IMR-90 (cell line): ENCODE measurements at regions not wholly inside any gene's neighbourhood (a gene's known extent, or its start where the extent isn't known, plus 50 kb on each side); places are given as distances from the start of the nearest gene placed in this dataset.

Experiments
- ATAC-seq: fragments of 200-7000 bp; cut with Tn5 transposase; 2 replicates; pipeline ENCODE4 v1.9.1; 2020; ENCODE audit warnings: low read depth, mild to moderate bottlenecking, moderate library complexity
- BruUV-seq: library from RNA; stranded (reverse); fragments of 400-500 nt; replicated peaks from 2 replicates; lab custom pipeline; 2021; lab: Mats Ljungman, UMichigan
- CTCF ChIA-PET: fragments of 300-600 bp; formaldehyde crosslinking; extraction: SDS; loops from one replicate; lab custom pipeline; 2021; ENCODE audit warnings: antibody characterized with exemption; lab: Yijun Ruan, JAX
- POLR2A ChIA-PET: fragments of 300-600 bp; sonication (Branson Sonifier 250); formaldehyde crosslinking; loops from one replicate; lab custom pipeline; 2022; ENCODE audit warnings: antibody characterized with exemption; ENCODE audit not compliant: unreplicated experiment; lab: Charles Lee
- DNase-seq: peaks from one replicate; pipeline ENCODE4 v3.0.0; 2013
- H2AFZ ChIP-seq: replicated peaks from 2 replicates; pipeline ENCODE3; 2013; ENCODE audit warnings: low read length, mild to moderate bottlenecking; ENCODE audit not compliant: poor library complexity
- H2AK5ac ChIP-seq: 2 replicates; pipeline ENCODE4 v1.6.1; 2013; ENCODE audit warnings: low read depth, low read length, inconsistent platforms
- H2AK9ac ChIP-seq: replicated peaks from 2 replicates; pipeline ENCODE3; 2013; ENCODE audit warnings: mild to moderate bottlenecking, low read depth, low read length, moderate library complexity; ENCODE audit not compliant: poor library complexity
- H2BK120ac ChIP-seq: 2 replicates; pipeline ENCODE4 v1.6.1; 2013; ENCODE audit warnings: low read depth, low read length, inconsistent platforms
- H2BK15ac ChIP-seq: 3 replicates; pipeline ENCODE4 v1.6.1; 2013; ENCODE audit warnings: low read depth, low read length, inconsistent platforms
- H2BK20ac ChIP-seq: 2 replicates; pipeline ENCODE4 v1.6.1; 2013; ENCODE audit warnings: low read depth, mild to moderate bottlenecking, inconsistent platforms, low read length, moderate library complexity
- H2BK5ac ChIP-seq: 2 replicates; pipeline ENCODE4 v1.6.1; 2013; ENCODE audit warnings: mild to moderate bottlenecking, low read depth, low read length, inconsistent platforms; ENCODE audit not compliant: poor library complexity, severe bottlenecking
- H3K14ac ChIP-seq: replicated peaks from 2 replicates; pipeline ENCODE4 v1.6.1; 2013; ENCODE audit warnings: low read depth, low read length, inconsistent platforms
- H3K18ac ChIP-seq: 2 replicates; pipeline ENCODE4 v1.6.1; 2013; ENCODE audit warnings: low read depth, low read length, control low read depth
- H3K23ac ChIP-seq: 2 replicates; pipeline ENCODE4 v1.6.1; 2013; ENCODE audit warnings: low read depth, low read length, inconsistent platforms
- H3K27ac ChIP-seq: 2 replicates; pipeline ENCODE4 v1.5.1; 2013; ENCODE audit warnings: mild to moderate bottlenecking, control low read depth, low read length; ENCODE audit not compliant: insufficient read depth
- H3K27me3 ChIP-seq: 2 replicates; pipeline ENCODE4 v1.6.1; 2013; ENCODE audit warnings: low read length; ENCODE audit not compliant: control insufficient read depth, insufficient read depth
- H3K36me3 ChIP-seq: 2 replicates; pipeline ENCODE4 v1.6.1; 2013; ENCODE audit warnings: low read length, mixed read lengths; ENCODE audit not compliant: control insufficient read depth, insufficient read depth
- H3K4ac ChIP-seq: 2 replicates; pipeline ENCODE4 v1.6.1; 2013; ENCODE audit warnings: low read depth, low read length, inconsistent platforms
- H3K4me1 ChIP-seq: 2 replicates; pipeline ENCODE4 v1.6.1; 2013; ENCODE audit warnings: low read length, mixed read lengths; ENCODE audit not compliant: control insufficient read depth, insufficient read depth
- H3K4me2 ChIP-seq: 2 replicates; pipeline ENCODE4 v1.6.1; 2013; ENCODE audit warnings: low read depth, mild to moderate bottlenecking, control low read depth, low read length, moderate library complexity
- H3K4me3 ChIP-seq: 2 replicates; pipeline ENCODE4 v1.5.1; 2013; ENCODE audit warnings: low read depth, mild to moderate bottlenecking, control low read depth, low read length, moderate library complexity; ENCODE audit not compliant: insufficient read depth
- H3K56ac ChIP-seq: 2 replicates; pipeline ENCODE4 v1.6.1; 2013; ENCODE audit warnings: low read length, inconsistent platforms; ENCODE audit not compliant: insufficient read depth; ENCODE audit errors: extremely low read depth
- H3K79me1 ChIP-seq, 2 experiments: 2 replicates each; pipeline ENCODE4 v1.6.1; 2013; ENCODE audit warnings: low read length in 2 of 2, inconsistent platforms in 1 of 2, low read depth in 1 of 2
- H3K9ac ChIP-seq: 2 replicates; pipeline ENCODE4 v1.6.1; 2013; ENCODE audit warnings: low read depth, low read length, control low read depth
- H3K9me1 ChIP-seq: 2 replicates; pipeline ENCODE4 v1.6.1; 2013; ENCODE audit warnings: low read length, inconsistent platforms; ENCODE audit not compliant: insufficient read depth
- H3K9me3 ChIP-seq: 2 replicates; pipeline ENCODE4 v1.6.1; 2013; ENCODE audit warnings: low read length; ENCODE audit not compliant: control insufficient read depth, insufficient read depth
- H4K20me1 ChIP-seq: 2 replicates; pipeline ENCODE4 v1.6.1; 2013; ENCODE audit warnings: low read length, inconsistent platforms; ENCODE audit not compliant: insufficient read depth
- H4K5ac ChIP-seq: 2 replicates; pipeline ENCODE4 v1.6.1; 2013; ENCODE audit warnings: mild to moderate bottlenecking, low read depth, low read length, control low read depth
- H4K8ac ChIP-seq, 2 experiments: 2 replicates each; pipeline ENCODE4 v1.6.1; 2013; ENCODE audit warnings: low read depth in 2 of 2, low read length in 2 of 2, control low read depth in 1 of 2, inconsistent platforms in 1 of 2
- H4K91ac ChIP-seq: 2 replicates; pipeline ENCODE4 v1.6.1; 2013; ENCODE audit warnings: low read depth, low read length, inconsistent platforms; ENCODE audit not compliant: insufficient read depth
- CEBPB ChIP-seq: IDR thresholded peaks from 2 replicates; pipeline ENCODE4 v1.6.1; 2012; ENCODE audit warnings: low read depth, low read length, improper control_type of control experiment
- CHD1 ChIP-seq: IDR thresholded peaks from 2 replicates; pipeline ENCODE4 v1.6.1; 2012; ENCODE audit warnings: low read depth, low read length, improper control_type of control experiment
- ELK1 ChIP-seq: fragments of 150-350 bp; IDR thresholded peaks from 2 replicates; pipeline ENCODE4 v1.6.1; 2016; ENCODE audit warnings: low read depth, mild to moderate bottlenecking, low read length, moderate library complexity, borderline replicate concordance
- MAFK ChIP-seq: IDR thresholded peaks from 2 replicates; pipeline ENCODE4 v1.6.1; 2012; ENCODE audit warnings: low read depth, low read length, improper control_type of control experiment
- POLR2A ChIP-seq: IDR thresholded peaks from 2 replicates; pipeline ENCODE4 v1.6.1; 2012; ENCODE audit warnings: mild to moderate bottlenecking, low read depth, low read length
- RFX5 ChIP-seq: IDR thresholded peaks from 2 replicates; pipeline ENCODE4 v1.8.0; 2012; ENCODE audit warnings: low read depth, mild to moderate bottlenecking, low read length, moderate library complexity
- SMC3 ChIP-seq: fragments of 150-350 bp; IDR thresholded peaks from 2 replicates; pipeline ENCODE4 v1.6.1; 2016; ENCODE audit warnings: low read depth, mild to moderate bottlenecking, antibody characterized with exemption, low read length, moderate library complexity
- USF2 ChIP-seq: fragments of 150-350 bp; IDR thresholded peaks from 2 replicates; pipeline ENCODE4 v1.6.1; 2017; ENCODE audit warnings: mild to moderate bottlenecking, antibody characterized with exemption, low read length, low read depth
- WGBS, 2 experiments: methylation state at CpG; one replicate each; pipeline versions ENCODE4 v1.1.5 to v1.1.7; 2013; ENCODE audit warnings: missing lambda C conversion rate in 2 of 2; ENCODE audit not compliant: insufficient read length in 1 of 2; ENCODE audit errors: extremely low coverage in 2 of 2; 5-methylcytosine and 5-hydroxymethylcytosine counted together
- dilution Hi-C: fragments of 300-500 bp; cut with HindIII; formaldehyde crosslinking; loops from one replicate; pipeline ENCODE4 v1.14.3; 2018; ENCODE audit warnings: low sequenced_read_pairs; ENCODE audit not compliant: unreplicated experiment
- in situ Hi-C: fragments of 300-500 bp; cut with MboI; formaldehyde crosslinking; loops from 3 replicates; pipeline ENCODE4 v1.14.3; 2019; ENCODE audit warnings: low sequenced_read_pairs, inconsistent platforms, mixed read lengths
- intact Hi-C: fragments of 100-400 bp; cut with micrococcal nuclease; formaldehyde crosslinking; loops from 2 replicates; pipeline ENCODE4 v1.10.0; 2022

- intact Hi-C loops (no loop called here), dilution Hi-C loops (no loop called here), in situ Hi-C loops (no loop called here)
- H3K4ac ChIP-seq = no peak overlapping the region
- no peak overlapping the region for H3K27ac ChIP-seq
- no peak overlapping the region for H2BK5ac ChIP-seq
- H3K4me3 ChIP-seq = no peak overlapping the region
- H2BK20ac ChIP-seq = no peak overlapping the region
- ATAC-seq (no peak), DNase-seq (no peak)
- no peak overlapping the region for H3K9ac ChIP-seq
- H4K8ac ChIP-seq = no peak overlapping the region
- 0 out of 4 replicates have a peak, but pooled peaks cover 0 to under 1% of the 10 kb centered on the region in 2 experiments for H3K79me1 ChIP-seq
- H3K27me3 ChIP-seq = no peaks in the 10 kb centered on the region
- TF ChIP-seq SMC3 (no peak), MAFK (no peak), USF2 (no peak), CHD1 (no peak), POLR2A (no peak), CEBPB (no peak), RFX5 (no peak), ELK1 (no peak)
- CTCF ChIA-PET = interaction anchor here (0.8 kb wide), 1 partner anchor 19 kb away, joined by 3 read pairs; no protein-coding TSS in a partner anchor
- no peak overlapping the region for H3K4me2 ChIP-seq
- peaks cover 13% of the 10 kb centered on the region for H3K4me1 ChIP-seq
- H3K14ac ChIP-seq = no peak overlapping the region
- H3K36me3 ChIP-seq = no peaks in the 10 kb centered on the region
- H3K9me3 ChIP-seq = no peaks in the 10 kb centered on the region
- H3K56ac ChIP-seq = no peak overlapping the region
- WGBS, 2 experiments = no CpG with 5 or more reads among the region's 2 CpGs
- no peak overlapping the region for H4K5ac ChIP-seq
- 0 out of 3 replicates have a peak overlapping the region, but pooled peaks have one; percentile 22 for H2BK15ac ChIP-seq
- H2AK9ac ChIP-seq = no peak overlapping the region
- POLR2A ChIA-PET = no interaction called here
- H4K91ac ChIP-seq = no peak overlapping the region
- H2BK120ac ChIP-seq = no peak overlapping the region
- 0 out of 2 replicates have a peak overlapping the region, but pooled peaks have one; percentile 7 for H2AK5ac ChIP-seq
- H3K18ac ChIP-seq = no peak overlapping the region
- peaks cover 7% of the 10 kb centered on the region for H3K9me1 ChIP-seq
- no peak overlapping the region for H2AFZ ChIP-seq
- no peak overlapping the region for H3K23ac ChIP-seq
- no TSS peak for BruUV-seq
- no peaks in the 10 kb centered on the region for H4K20me1 ChIP-seq
These were observed 71.0 kb downstream of the RPL22L1 start for GRCh38 chr3:170799009-170799408.
